Stimulated activated CD8-positive, alpha-beta memory T cell treated with anti-CD3 and anti-CD28 coated beads, Interleukin-2, amount 100 ng/mL, for 48 hours (primary cell): ENCODE measurements at regions not wholly inside any gene's neighbourhood (a gene's known extent, or its start where the extent isn't known, plus 50 kb on each side); places are given as distances from the start of the nearest gene placed in this dataset.

Experiments
- DNase-seq, 2 donors: peaks; one replicate each; pipeline ENCODE4 v3.0.0-alpha.2; 2020; ENCODE audit warnings: low read depth in 2 of 2

DNA sequence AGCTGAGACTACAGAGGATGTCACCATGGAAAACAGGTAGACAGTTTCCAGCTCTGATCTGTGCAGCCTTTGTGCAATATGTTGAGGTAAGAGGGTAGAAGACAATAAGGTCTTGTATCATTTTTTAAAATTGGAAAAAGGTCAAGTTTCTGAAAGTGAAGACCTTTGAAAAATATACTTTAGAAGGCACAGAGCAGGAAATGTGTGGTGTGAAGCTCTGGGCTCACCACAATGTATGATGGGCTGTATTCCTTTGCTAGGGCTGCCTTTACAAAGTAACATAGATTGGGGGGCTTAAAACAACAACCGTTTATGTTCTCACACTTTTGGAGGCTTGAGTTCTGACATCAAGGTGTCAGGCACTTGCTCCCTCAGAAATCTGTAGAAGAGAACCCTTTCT lies 514.3 kb upstream of the JARID2 start:
- DNase-seq = no peak

DNA sequence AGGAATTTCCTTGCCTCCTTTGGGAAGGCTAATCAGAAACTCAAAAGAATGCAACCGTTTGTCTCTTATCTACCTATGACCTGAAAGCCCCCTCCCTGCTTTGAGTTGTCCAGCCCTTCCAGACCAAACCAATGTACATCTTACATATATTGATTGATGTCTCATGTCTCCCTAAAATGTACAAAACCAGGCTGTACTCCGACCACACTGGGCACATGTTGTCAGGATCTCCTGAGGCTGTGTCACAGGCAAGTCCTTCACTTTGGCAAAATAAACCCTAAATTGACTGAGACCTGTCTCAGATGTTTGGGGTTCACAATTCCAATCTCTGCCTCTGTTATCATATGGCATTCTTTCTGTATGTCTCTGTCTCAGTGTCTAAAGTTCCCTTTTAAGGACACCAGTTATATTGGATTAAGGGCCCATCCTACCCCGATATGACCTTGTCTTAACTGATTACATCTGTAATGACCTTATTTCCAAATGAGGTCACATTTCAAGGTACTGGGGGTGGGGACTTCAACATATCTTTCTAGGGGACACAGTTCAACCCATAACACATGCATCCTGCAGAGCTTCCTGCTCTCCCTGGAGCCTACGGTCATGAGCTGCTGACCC lies 513.5 kb upstream of the JARID2 start:
- no peak for DNase-seq

DNA sequence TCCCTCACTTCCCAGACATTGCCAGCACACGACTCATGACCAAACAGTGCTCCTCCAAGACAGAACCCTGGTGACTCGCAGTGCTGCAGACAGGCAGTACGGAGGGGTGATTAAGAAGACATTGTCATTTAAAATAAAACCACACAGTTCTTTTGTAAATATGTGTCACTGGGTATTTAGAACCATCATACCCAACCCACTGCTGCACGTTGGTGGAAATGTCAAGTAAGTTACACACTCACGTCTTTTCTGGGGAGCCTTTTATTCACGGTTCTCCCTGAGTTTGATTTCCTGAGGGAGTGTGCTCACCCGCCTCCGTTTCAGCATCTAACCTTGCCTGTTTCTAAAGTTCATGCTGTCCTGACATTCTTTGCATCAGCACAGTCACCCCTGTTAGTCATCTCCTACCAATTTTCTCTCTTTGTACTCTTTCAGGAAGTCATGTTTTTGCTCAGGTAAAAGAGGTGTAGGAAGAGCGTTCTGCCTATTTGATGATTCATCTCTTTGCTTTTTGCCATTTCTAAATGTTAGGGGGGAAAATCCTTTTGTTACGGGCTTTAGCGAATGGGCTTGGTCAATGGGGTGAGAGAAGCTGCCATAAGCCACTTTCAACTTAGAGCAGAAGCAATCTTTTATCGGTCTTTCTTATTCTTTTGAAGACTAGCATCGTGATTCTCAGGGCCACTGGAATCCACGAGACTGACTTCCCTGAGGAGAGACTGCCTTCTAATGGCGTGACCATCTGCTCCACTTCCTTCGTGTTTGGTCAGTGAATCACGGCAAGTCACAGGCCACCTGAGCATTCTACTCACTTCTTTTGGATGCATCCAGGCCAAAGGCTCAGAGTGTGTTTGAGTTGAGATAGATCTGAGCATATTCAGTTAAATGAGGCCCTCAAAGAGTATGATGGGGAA lies 512.8 kb upstream of the JARID2 start:
- DNase-seq = peak in 1 of 2 donors; percentile 50

GRCh38 chr6:14734052-14734415 lies 511.8 kb upstream of the JARID2 start:
- DNase-seq = no peak

DNA sequence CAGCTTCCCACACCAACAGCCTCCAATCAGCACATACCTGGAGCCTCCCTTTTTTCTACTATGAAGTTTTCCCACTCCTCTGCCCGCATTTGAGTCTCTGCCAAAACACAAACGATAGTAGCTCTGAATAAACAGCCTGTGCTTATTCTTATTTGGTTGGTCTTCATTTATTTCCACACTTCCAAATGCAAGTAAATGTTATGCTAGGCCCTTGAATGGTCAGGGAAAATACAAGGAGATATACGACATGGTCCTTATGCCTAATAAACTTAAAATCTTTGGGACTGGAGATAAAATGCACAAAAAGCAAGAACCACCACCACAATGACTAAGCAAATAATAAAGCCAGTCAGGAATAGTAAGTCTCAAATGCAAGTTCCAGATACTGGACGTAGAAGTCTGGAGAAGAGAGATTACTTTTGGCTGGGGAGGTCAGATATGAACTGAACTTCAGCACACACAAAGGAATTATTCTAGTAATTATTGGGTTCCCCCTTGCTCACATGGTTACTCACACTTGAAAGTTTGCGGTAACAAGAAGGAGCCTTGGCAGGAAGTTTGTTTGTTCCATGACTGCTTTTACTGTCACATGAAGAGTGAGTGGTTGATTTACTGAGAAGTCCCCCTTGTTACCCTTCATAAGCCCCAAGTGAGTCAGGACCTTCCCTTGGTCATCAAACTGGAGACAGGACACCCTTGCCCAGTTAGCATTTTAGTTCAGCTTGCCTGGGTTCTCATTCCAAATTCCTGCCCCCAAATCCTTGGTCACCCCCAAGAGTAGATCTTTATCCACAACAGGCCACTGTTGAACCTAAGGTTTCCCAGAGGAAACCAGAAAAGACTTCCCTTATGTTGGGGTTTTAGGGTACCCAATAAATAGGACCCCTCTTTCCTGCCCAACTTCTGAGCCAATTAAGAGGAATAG lies 511.2 kb upstream of the JARID2 start:
- DNase-seq = no peak

- DNase-seq = no peak
These were observed 509.8 kb upstream of the JARID2 start for GRCh38 chr6:14735956-14736486.

DNA sequence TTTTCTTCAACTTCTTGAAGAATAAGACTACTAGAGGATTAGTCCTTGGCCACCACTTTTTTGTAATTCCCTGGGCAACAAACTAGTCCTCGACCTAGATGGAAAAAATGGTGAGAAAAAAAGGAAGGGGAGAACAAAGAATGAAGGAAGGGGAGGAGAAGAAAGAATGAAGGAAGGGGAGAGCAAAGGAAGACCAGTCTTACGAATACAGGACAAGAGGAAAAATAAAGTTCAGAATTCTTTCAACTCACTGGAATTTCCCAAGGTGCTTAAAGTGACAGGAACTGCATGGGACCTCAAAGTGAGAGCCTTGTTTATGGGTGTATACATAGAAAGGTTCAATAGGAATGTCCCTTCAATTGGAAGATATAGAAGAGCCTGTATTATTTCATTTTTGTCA lies 509.3 kb upstream of the JARID2 start:
- DNase-seq = no peak

DNA sequence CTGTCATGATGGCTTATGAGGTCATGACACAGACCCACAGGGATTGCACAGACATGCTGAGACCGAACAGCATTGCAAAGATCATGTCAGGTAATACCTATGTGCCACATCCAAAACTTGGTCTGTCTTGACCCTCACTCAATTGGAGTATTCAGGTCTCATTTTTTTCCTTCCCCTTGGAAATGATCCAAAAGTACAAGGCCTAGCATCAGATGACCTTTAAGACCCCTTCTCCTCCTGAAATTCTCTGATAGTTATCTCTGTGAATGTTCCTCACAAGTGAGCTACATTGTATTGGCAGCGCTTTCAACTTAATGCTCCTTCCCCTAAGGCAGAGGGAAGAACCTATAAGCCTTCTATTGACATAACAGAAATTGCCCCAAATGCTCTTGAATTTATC lies 507.4 kb upstream of the JARID2 start:
- no peak for DNase-seq

DNA sequence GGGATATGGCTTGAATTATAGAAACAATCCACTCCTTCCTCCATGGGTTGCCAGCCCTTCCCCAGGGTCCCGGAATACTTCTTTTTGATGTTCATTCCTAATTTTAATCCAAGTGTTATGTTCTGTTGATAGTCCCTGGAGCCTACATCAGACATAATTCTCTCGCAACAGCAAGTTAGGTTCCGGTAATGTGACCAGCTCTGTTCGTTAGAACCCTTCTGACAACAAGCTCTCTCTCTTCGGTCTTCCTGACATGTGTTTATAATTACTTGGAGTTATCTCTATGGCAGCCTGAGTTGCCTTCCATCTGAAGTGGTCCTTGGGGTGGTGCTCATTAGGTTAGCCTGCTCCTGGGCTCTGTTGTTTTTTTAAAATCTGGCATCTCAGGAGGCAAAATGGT lies 506.9 kb upstream of the JARID2 start:
- no peak for DNase-seq

DNA sequence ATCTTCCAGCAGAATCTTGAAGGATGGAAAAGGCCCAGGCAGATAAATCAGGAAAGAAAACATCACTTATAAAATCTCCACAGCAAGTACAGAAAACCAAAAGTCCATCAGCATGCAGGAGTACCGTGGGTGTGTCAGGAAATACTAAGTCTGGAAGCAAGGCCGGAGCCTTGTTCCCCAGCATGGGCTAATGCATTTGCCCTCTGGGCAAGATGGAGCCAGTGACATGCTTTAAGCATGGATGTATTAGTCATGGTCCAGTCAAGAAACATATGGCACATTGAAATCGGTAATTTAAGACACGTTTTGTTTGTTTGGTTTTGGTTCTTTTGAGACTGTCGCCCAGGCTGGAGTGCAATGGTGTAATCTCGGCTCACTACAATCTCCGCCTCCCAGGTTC lies 506.0 kb upstream of the JARID2 start:
- no peak for DNase-seq

DNA sequence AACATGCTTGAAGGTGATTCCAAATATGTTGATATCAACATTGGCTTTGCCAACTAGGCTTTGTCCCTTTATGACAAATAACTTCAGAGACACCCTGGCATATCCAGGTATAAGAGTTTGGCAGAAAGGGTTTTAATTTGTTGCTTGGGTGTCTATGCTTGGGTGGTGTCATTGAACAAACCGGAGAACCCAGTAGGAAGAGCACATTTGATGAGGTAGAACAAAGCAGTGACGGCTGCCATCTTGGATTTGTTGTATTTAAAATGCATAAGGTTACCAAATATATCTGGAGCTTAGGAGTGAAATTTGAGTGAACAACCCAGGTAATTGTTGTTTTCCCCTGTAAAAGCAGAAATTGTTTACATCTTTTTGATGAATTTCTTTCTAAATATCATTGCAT lies 503.7 kb upstream of the JARID2 start:
- no peak for DNase-seq

DNA sequence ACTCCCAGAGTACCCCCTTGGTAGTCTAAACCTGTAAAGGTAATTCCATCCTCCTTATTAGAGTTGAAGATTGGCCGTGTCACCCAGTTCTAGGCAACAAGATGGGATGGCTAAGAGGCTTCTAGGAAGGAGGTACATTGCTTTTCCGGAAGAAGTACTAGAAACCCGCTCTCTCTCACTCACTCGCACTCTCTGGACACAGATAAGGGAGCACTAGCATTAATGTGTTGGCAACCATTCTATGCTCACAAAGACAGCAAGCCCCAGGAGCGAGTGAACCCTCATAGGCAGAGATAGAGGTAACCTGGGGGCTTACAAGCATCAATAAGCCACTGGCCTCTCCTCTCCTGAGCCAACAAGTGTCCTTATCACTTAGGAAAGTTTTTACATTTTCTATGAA lies 503.2 kb upstream of the JARID2 start:
- no peak for DNase-seq

DNA sequence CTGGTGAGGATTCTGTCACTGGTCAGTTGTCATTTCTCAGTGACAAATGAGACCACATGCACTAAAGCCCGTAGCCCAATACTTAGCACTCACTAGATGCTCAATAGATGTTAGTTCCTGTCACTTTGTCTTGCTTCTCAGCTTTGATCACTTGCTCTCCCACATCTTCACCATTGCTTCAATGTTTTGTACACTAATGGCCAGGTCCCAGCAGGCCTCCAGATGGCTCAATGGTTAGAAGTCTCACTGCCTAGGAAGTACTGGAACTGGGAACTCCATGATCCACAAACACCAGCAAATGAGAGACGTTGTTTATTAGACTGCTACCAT lies 502.8 kb upstream of the JARID2 start:
- no peak for DNase-seq

- peak; percentile 66 to 79 for DNase-seq
These were observed 502.2 kb upstream of the JARID2 start for GRCh38 chr6:14743474-14744211.

DNA sequence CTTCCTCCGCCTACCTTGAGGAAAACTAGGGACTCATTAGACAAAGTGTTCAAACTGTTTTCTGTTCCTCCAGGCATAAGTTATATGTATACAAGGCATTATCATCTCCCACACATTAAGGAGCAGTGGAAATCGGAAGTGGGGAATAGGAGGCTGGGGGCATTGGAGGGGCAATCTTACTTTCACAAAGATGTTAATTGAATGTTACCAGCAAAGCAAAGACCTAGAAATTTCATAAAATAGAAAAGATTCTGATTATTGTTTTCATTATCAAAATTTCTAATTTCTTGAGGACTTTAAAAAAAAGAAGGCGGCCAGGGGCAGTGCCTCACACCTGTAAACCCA lies 501.7 kb upstream of the JARID2 start:
- no peak for DNase-seq

GRCh38 chr6:14746139-14746837 lies 499.6 kb upstream of the JARID2 start:
- DNase-seq = no peak

- no peak for DNase-seq
These were observed 497.9 kb upstream of the JARID2 start for GRCh38 chr6:14747881-14748520.

GRCh38 chr6:14748679-14749078 lies 497.2 kb upstream of the JARID2 start:
- DNase-seq = no peak

GRCh38 chr6:14750059-14750661 lies 495.7 kb upstream of the JARID2 start:
- DNase-seq = no peak

GRCh38 chr6:14751645-14752175 lies 494.2 kb upstream of the JARID2 start:
- no peak for DNase-seq
